Upper lobe of right lung (tissue), 1 donor: ENCODE measurements at regions not wholly inside any gene's neighbourhood (a gene's known extent, or its start where the extent isn't known, plus 50 kb on each side); places are given as distances from the start of the nearest gene placed in this dataset.

Source experiments
- ATAC-seq: fragments of 200-7000 bp; cut with Tn5 transposase; one replicate; pipeline ENCODE4 v1.9.1; 2020; ENCODE audit warnings: mild to moderate bottlenecking, moderate library complexity
- DNase-seq: peaks from one replicate; pipeline ENCODE4 v3.0.0-alpha.2; 2020
- H3K27ac ChIP-seq: fragments of 200-600 bp; one replicate; pipeline ENCODE4 v1.8.0; 2022
- H3K27me3 ChIP-seq: fragments of 200-600 bp; one replicate; pipeline ENCODE4 v1.8.0; 2022; ENCODE audit warnings: mild to moderate bottlenecking
- H3K36me3 ChIP-seq: fragments of 200-600 bp; one replicate; pipeline ENCODE4 v1.8.0; 2022
- H3K4me1 ChIP-seq: fragments of 200-600 bp; one replicate; pipeline ENCODE4 v1.8.0; 2022
- H3K4me3 ChIP-seq: fragments of 200-600 bp; one replicate; pipeline ENCODE4 v1.8.0; 2022; ENCODE audit warnings: mild to moderate bottlenecking
- H3K9me3 ChIP-seq: fragments of 200-600 bp; one replicate; pipeline ENCODE4 v1.8.0; 2022
- CTCF ChIP-seq: fragments of 200-600 bp; IDR thresholded peaks from one replicate; pipeline ENCODE4 v1.8.0; 2022; ENCODE audit warnings: antibody characterized with exemption
- intact Hi-C: fragments of 100-400 bp; cut with DNase I; formaldehyde crosslinking; loops from one replicate; pipeline ENCODE4 v1.11.0; 2022
- donor health status: DM: no; HTN: yes; CAD: no; lungs with severe emphysema.

GRCh38 chr9:87810679-87811178 is 71.9 kb upstream of the SPATA31E1 start:
- Histone ChIP-seq H3K9me3 (no peaks in the 10 kb centered on the region), H3K36me3 (no peaks in the 10 kb centered on the region), H3K27ac (no peak overlapping the region), H3K4me1 (no peaks in the 10 kb centered on the region), H3K27me3 (no peaks in the 10 kb centered on the region), H3K4me3 (no peak overlapping the region)
- no peak for TF ChIP-seq CTCF
- ATAC-seq: no peak
- intact Hi-C loops: loop anchor here (5.0 kb wide), 1 partner anchor 128 kb away; no protein-coding TSS in a partner anchor
- no peak for DNase-seq

- intact Hi-C loops: loop anchor here (5.0 kb wide), 1 partner anchor 130 kb away; no protein-coding TSS in a partner anchor
- no peaks in the 10 kb centered on the region for H3K36me3 ChIP-seq
- H3K4me3 ChIP-seq: no peak overlapping the region
- TF ChIP-seq CTCF: peak; percentile 87
- DNase-seq (no peak), ATAC-seq (peak; percentile 76)
- no peak overlapping the region for H3K27ac ChIP-seq
- no peaks in the 10 kb centered on the region for H3K27me3 ChIP-seq
- no peaks in the 10 kb centered on the region for H3K9me3 ChIP-seq
- H3K4me1 ChIP-seq: no peaks in the 10 kb centered on the region
Observed at GRCh38 chr9:87812375-87813118, 70.1 kb upstream of the SPATA31E1 start.

- intact Hi-C loops: loop anchor here (5.0 kb wide), 1 partner anchor 131 kb away; no protein-coding TSS in a partner anchor
- ATAC-seq: no peak
Observed at GRCh38 chr9:87813119-87813463, 69.6 kb upstream of the SPATA31E1 start.

GRCh38 chr9:87816036-87816435 is 66.6 kb upstream of the SPATA31E1 start:
- Histone ChIP-seq H3K27me3 (no peaks in the 10 kb centered on the region), H3K27ac (no peak overlapping the region), H3K4me1 (no peaks in the 10 kb centered on the region), H3K4me3 (no peak overlapping the region), H3K36me3 (no peaks in the 10 kb centered on the region), H3K9me3 (no peaks in the 10 kb centered on the region)
- ATAC-seq: no peak
- DNase-seq: no peak
- intact Hi-C loops: no loop called here
- TF ChIP-seq CTCF: no peak

More at GRCh38 chr9:87813119-87813463, 69.6 kb upstream of the SPATA31E1 start:
- TF ChIP-seq CTCF: no peak
- DNase-seq: no peak
- Histone ChIP-seq H3K27me3 (no peaks in the 10 kb centered on the region), H3K9me3 (no peaks in the 10 kb centered on the region), H3K27ac (no peak overlapping the region), H3K4me3 (no peak overlapping the region), H3K36me3 (no peaks in the 10 kb centered on the region), H3K4me1 (no peaks in the 10 kb centered on the region)

GRCh38 chr9:87818308-87818707 is 64.4 kb upstream of the SPATA31E1 start:
- Histone ChIP-seq H3K9me3 (no peaks in the 10 kb centered on the region), H3K4me3 (no peak overlapping the region), H3K27me3 (no peaks in the 10 kb centered on the region), H3K27ac (no peak overlapping the region), H3K36me3 (no peaks in the 10 kb centered on the region), H3K4me1 (no peaks in the 10 kb centered on the region)
- intact Hi-C loops: no loop called here
- TF ChIP-seq CTCF: no peak
- ATAC-seq (no peak), DNase-seq (no peak)
